Loucy (cell line): ENCODE measurements at regions not wholly inside any gene's neighbourhood (a gene's known extent, or its start where the extent isn't known, plus 50 kb on each side); places are given as distances from the start of the nearest gene placed in this dataset.

Source experiments
- H2AFZ ChIP-seq: fragments of 200-600 bp; sonication (generic); 2 replicates; pipeline ENCODE4 v1.6.0; 2016; ENCODE audit warnings: antibody characterized with exemption, mild to moderate bottlenecking, low read length, moderate library complexity
- H3F3A ChIP-seq: fragments of 200-600 bp; 2 replicates; pipeline ENCODE4 v1.6.0; 2016; ENCODE audit warnings: antibody characterized with exemption, low read depth, mild to moderate bottlenecking
- H3K27me3 ChIP-seq: fragments of 200-600 bp; sonication (generic); 2 replicates; pipeline ENCODE4 v1.6.1; 2014; ENCODE audit warnings: low read length, mild to moderate bottlenecking; ENCODE audit not compliant: insufficient read depth, poor library complexity, severe bottlenecking
- H3K36me3 ChIP-seq: fragments of 200-600 bp; sonication (generic); 2 replicates; pipeline ENCODE4 v1.6.1; 2016; ENCODE audit warnings: low read length; ENCODE audit not compliant: insufficient read depth
- H3K4me1 ChIP-seq: fragments of 200-600 bp; sonication (generic); 2 replicates; pipeline ENCODE4 v1.5.1; 2014; ENCODE audit warnings: low read length, mild to moderate bottlenecking; ENCODE audit not compliant: insufficient read depth, poor library complexity, severe bottlenecking
- H3K4me2 ChIP-seq: fragments of 200-600 bp; sonication (generic); 2 replicates; pipeline ENCODE4 v1.6.0; 2014; ENCODE audit warnings: antibody characterized with exemption, low read length, low read depth, mild to moderate bottlenecking; ENCODE audit not compliant: poor library complexity, severe bottlenecking
- H3K4me3 ChIP-seq: fragments of 200-600 bp; sonication (generic); 2 replicates; pipeline ENCODE4 v1.5.1; 2014; ENCODE audit warnings: low read length, mild to moderate bottlenecking, mixed read lengths; ENCODE audit not compliant: poor library complexity, severe bottlenecking
- H3K79me2 ChIP-seq: fragments of 200-600 bp; sonication (generic); 2 replicates; pipeline ENCODE4 v1.6.1; 2014; ENCODE audit warnings: low read length; ENCODE audit not compliant: insufficient read depth
- H3K9ac ChIP-seq: fragments of 200-600 bp; sonication (generic); 2 replicates; pipeline ENCODE4 v1.6.0; 2014; ENCODE audit warnings: mild to moderate bottlenecking, low read depth, low read length, moderate library complexity; ENCODE audit not compliant: poor library complexity, severe bottlenecking
- H3K9me2 ChIP-seq: fragments of 200-600 bp; sonication (generic); replicated peaks from 2 replicates; pipeline ENCODE4 v1.6.1; 2016; ENCODE audit warnings: low read depth, low read length, mixed read lengths
- H3K9me3 ChIP-seq: fragments of 200-600 bp; sonication (generic); 2 replicates; pipeline ENCODE4 v1.6.1; 2014; ENCODE audit warnings: mild to moderate bottlenecking, antibody characterized with exemption, low read length, low read depth; ENCODE audit not compliant: insufficient read depth
- H4K20me1 ChIP-seq: fragments of 200-600 bp; sonication (generic); 2 replicates; pipeline ENCODE4 v1.6.0; 2014; ENCODE audit warnings: antibody characterized with exemption, low read length, mild to moderate bottlenecking; ENCODE audit not compliant: insufficient read depth, poor library complexity, severe bottlenecking
- EZH2phosphoT487 ChIP-seq: fragments of 200-600 bp; IDR thresholded peaks from 2 replicates; pipeline ENCODE4 v1.6.1; 2018; ENCODE audit warnings: antibody characterized with exemption, mild to moderate bottlenecking, moderate library complexity, borderline replicate concordance
- TF ChIP-seq, protein P1 (sequence below): fragments of 200-600 bp; sonication (generic); conservative IDR thresholded peaks from 2 replicates; pipeline ENCODE4 v1.5.1; 2014; ENCODE audit warnings: mild to moderate bottlenecking, antibody characterized with exemption, low read length

DNA sequence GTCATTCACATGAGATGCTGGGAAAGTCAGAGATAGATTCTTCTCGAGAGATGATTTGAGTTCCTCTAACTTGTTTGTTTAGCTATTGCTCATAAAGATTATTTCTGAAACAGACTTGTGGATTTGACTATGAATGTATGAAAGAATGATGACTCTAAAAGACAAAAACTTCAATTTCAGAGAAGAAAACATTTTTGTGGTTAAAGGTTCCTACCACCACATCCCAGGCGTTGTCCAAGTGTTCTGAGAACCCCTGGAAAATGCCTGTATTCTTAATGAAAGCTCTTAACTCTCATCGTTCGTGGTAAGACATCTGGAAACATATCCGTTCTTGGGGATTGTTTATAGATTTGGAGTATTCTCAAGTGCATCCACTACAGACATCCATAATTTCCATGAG, 228.7 kb downstream of the BARHL2 start:
- TF ChIP-seq, protein P1, sequence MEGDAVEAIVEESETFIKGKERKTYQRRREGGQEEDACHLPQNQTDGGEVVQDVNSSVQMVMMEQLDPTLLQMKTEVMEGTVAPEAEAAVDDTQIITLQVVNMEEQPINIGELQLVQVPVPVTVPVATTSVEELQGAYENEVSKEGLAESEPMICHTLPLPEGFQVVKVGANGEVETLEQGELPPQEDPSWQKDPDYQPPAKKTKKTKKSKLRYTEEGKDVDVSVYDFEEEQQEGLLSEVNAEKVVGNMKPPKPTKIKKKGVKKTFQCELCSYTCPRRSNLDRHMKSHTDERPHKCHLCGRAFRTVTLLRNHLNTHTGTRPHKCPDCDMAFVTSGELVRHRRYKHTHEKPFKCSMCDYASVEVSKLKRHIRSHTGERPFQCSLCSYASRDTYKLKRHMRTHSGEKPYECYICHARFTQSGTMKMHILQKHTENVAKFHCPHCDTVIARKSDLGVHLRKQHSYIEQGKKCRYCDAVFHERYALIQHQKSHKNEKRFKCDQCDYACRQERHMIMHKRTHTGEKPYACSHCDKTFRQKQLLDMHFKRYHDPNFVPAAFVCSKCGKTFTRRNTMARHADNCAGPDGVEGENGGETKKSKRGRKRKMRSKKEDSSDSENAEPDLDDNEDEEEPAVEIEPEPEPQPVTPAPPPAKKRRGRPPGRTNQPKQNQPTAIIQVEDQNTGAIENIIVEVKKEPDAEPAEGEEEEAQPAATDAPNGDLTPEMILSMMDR, result no peak
- no peak for TF ChIP-seq EZH2phosphoT487
- Histone ChIP-seq H4K20me1 (no peaks in the 10 kb centered on the region), H3K4me3 (no peak overlapping the region), H3K36me3 (no peaks in the 10 kb centered on the region), H3K9ac (no peak overlapping the region), H3K9me3 (no peaks in the 10 kb centered on the region), H3K9me2 (no peaks in the 10 kb centered on the region), H3K4me1 (no peaks in the 10 kb centered on the region), H3K27me3 (no peaks in the 10 kb centered on the region), H2AFZ (no peak overlapping the region), H3K4me2 (no peak overlapping the region), H3F3A (no peaks in the 10 kb centered on the region), H3K79me2 (no peaks in the 10 kb centered on the region)

DNA sequence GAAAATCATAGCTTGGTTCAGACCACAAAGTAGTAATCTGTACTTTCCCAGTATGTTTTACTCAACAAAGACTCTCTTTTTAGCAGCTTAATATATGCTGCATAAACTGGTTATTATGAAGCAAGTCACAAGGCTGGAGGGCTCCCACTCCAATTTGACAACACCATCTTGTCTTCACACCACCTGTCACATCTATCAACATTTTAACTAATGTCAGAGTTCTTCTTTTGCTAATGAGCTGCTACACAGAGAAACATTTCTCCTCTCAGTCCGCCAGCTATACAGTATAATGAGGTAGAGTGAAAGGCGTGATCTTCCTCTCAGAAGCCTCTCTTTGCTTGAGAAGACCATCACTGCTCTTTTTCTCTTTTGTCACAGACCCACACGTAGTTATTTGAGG, 230.1 kb downstream of the BARHL2 start:
- H3K9ac ChIP-seq, result no peak overlapping the region
- TF ChIP-seq, protein P1, result no peak
- no peak for TF ChIP-seq EZH2phosphoT487
- H3K4me3 ChIP-seq, result no peak overlapping the region
- H3F3A ChIP-seq, result no peaks in the 10 kb centered on the region
- no peaks in the 10 kb centered on the region for H3K9me2 ChIP-seq
- no peak overlapping the region for H3K4me2 ChIP-seq
- H2AFZ ChIP-seq, result no peak overlapping the region
- no peaks in the 10 kb centered on the region for H3K36me3 ChIP-seq
- no peaks in the 10 kb centered on the region for H3K27me3 ChIP-seq
- H3K79me2 ChIP-seq, result no peaks in the 10 kb centered on the region
- H4K20me1 ChIP-seq, result no peaks in the 10 kb centered on the region
- no peaks in the 10 kb centered on the region for H3K9me3 ChIP-seq
- no peaks in the 10 kb centered on the region for H3K4me1 ChIP-seq

DNA sequence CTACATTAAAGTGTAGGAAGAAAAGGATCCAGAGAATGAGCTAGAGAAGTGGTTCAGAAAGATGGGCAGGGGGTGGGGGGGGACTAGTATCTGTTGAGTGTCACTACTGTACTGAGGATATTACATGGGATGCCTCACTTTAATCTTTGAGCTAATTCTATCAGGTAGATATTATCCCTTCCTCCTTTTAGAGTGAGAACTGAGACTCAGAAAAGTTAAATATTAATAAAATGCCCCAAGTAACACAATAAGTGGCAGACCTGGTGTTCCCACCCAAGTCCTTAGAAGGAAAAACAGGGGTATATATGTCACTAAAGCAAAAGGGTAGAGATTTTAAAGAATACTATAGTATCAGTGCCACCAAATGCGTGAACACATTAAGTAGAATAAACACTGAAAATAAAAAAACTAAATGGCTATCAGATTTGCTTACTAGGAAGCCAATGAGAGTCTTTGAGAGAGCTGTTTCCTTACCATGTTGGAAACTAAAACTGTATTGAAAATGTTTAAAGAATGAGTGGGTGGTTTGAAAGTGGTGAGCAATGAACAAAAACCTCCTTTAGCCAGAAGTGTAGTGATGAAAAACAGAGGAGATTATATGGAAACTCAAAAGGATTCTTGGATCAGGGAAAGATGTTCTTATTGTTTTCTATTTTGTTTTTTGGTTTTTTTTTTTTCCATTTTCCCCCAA, 230.8 kb downstream of the BARHL2 start:
- H3K79me2 ChIP-seq, result no peaks in the 10 kb centered on the region
- H3K9me3 ChIP-seq, result no peaks in the 10 kb centered on the region
- no peaks in the 10 kb centered on the region for H3K4me1 ChIP-seq
- no peaks in the 10 kb centered on the region for H3K9me2 ChIP-seq
- H3K4me2 ChIP-seq, result no peak overlapping the region
- no peaks in the 10 kb centered on the region for H3F3A ChIP-seq
- H3K9ac ChIP-seq, result no peak overlapping the region
- no peak for TF ChIP-seq EZH2phosphoT487
- TF ChIP-seq, protein P1, result no peak
- H3K36me3 ChIP-seq, result no peaks in the 10 kb centered on the region
- no peak overlapping the region for H3K4me3 ChIP-seq
- no peaks in the 10 kb centered on the region for H3K27me3 ChIP-seq
- no peak overlapping the region for H2AFZ ChIP-seq
- H4K20me1 ChIP-seq, result no peaks in the 10 kb centered on the region
